ENCODE measurements at regions not wholly inside any gene's neighbourhood (a gene's known extent, or its start where the extent isn't known, plus 50 kb on each side); places are given as distances from the start of the nearest gene placed in this dataset.

DNA sequence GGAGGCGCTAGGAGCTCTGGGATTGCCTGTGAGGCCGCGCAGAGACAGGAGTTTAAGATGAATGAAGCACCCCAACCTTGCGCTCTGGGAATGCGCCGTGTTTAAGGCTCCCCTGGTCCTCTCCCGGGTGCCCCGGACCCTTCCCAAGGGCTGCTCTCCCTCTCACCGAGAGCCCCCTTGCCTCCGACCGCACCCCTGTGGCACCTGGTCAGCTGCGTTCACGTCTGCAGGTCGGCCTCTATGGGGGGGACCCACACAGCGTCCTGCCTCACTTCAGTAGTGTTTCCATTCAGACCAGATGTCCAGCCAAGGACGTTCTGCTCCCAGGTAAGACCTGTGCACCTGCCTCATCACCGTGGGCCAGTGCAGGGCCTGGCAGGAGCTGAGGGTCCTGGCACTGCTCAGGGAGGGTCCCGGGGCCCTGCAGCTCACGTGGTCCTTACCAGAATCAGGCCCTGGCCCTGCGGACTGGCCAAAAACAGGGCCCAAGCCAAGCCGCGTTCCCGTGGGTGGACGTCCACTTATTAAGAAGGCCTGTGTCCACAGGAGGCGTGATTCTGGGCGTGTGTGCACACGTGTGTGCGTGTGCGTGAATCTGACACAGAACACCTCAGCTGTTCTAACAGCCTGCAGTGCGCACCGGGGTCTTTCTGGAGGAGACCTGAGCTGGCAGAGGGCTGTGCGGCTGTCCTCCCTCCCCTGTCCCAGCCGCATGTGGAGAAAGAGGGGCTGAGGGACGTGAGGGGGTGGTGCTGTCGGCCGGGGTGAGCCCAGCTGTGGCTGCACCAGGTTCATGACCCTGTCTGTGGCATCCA is 79.9 kb upstream of the BHLHE23 start:
- TF ChIP-seq, protein P1, sequence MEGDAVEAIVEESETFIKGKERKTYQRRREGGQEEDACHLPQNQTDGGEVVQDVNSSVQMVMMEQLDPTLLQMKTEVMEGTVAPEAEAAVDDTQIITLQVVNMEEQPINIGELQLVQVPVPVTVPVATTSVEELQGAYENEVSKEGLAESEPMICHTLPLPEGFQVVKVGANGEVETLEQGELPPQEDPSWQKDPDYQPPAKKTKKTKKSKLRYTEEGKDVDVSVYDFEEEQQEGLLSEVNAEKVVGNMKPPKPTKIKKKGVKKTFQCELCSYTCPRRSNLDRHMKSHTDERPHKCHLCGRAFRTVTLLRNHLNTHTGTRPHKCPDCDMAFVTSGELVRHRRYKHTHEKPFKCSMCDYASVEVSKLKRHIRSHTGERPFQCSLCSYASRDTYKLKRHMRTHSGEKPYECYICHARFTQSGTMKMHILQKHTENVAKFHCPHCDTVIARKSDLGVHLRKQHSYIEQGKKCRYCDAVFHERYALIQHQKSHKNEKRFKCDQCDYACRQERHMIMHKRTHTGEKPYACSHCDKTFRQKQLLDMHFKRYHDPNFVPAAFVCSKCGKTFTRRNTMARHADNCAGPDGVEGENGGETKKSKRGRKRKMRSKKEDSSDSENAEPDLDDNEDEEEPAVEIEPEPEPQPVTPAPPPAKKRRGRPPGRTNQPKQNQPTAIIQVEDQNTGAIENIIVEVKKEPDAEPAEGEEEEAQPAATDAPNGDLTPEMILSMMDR (conservative IDR thresholded peaks at IDR 0.05; ENCODE audit: low read depth, low read length), result no peak
- TF ChIP-seq EZH2 (IDR thresholded peaks at IDR 0.05; ENCODE audit: borderline replicate concordance, low read depth, low read length, poor library complexity, severe bottlenecking), result no peak

Data from A673 (cell line).